Ascending aorta (tissue), 2 donors: ENCODE measurements at regions not wholly inside any gene's neighbourhood (a gene's known extent, or its start where the extent isn't known, plus 50 kb on each side); places are given as distances from the start of the nearest gene placed in this dataset.

ENCODE experiments used
- DNase-seq, 2 donors: peaks; one replicate each; pipeline ENCODE4 v3.0.0-alpha.2; 2019; ENCODE audit warnings: low spot score in 2 of 2
- H3K27ac ChIP-seq, 2 donors: fragments of 200-600 bp; sonication (generic); one replicate each; pipeline ENCODE4 v1.5.1; 2016 to 2017; ENCODE audit warnings: mild to moderate bottlenecking in 1 of 2
- H3K27me3 ChIP-seq: fragments of 200-600 bp; sonication (generic); one replicate; pipeline ENCODE4 v1.5.1; 2017
- H3K36me3 ChIP-seq, 2 donors: fragments of 200-600 bp; sonication (generic); one replicate each; pipeline ENCODE4 v1.5.1; 2016
- H3K4me1 ChIP-seq, 2 donors: fragments of 200-600 bp; sonication (generic); one replicate each; pipeline ENCODE4 v1.5.1; 2016 to 2017; ENCODE audit warnings: mild to moderate bottlenecking in 1 of 2
- H3K4me3 ChIP-seq, 2 donors: fragments of 200-600 bp; sonication (generic); one replicate each; pipeline ENCODE4 v1.5.1; 2016 to 2017; ENCODE audit warnings: mild to moderate bottlenecking in 1 of 2
- H3K9me3 ChIP-seq, 2 donors: fragments of 200-600 bp; sonication (generic); one replicate each; pipeline ENCODE4 v1.5.1; 2016
- CTCF ChIP-seq, 3 experiments: fragments of 200-600 bp in 2 of 3; fragments of 450-650 bp in 1 of 3; sonication (generic) in 2 of 3; IDR thresholded peaks; one replicate each; pipeline ENCODE4 v1.5.1; 2016 to 2019; ENCODE audit warnings: antibody characterized with exemption in 3 of 3, mild to moderate bottlenecking in 1 of 3, moderate library complexity in 1 of 3
- intact Hi-C: fragments of 100-400 bp; cut with DNase I; formaldehyde crosslinking; loops from one replicate; pipeline ENCODE4 v1.15.1; 2023

GRCh38 chr22:48083502-48083901 is 1321.1 kb downstream of the TBC1D22A start:
- intact Hi-C loops, result no loop called here
- H3K4me3 ChIP-seq, result no peak overlapping the region
- H3K9me3 ChIP-seq, result no peaks in the 10 kb centered on the region
- no peak for TF ChIP-seq CTCF (IDR thresholded peaks at IDR 0.05)
- H3K4me1 ChIP-seq, result no peaks in the 10 kb centered on the region
- no peak for DNase-seq
- no peaks in the 10 kb centered on the region for H3K36me3 ChIP-seq
- no peak overlapping the region for H3K27ac ChIP-seq
- H3K27me3 ChIP-seq, result no peaks in the 10 kb centered on the region

GRCh38 chr22:48082284-48082683 is 1319.8 kb downstream of the TBC1D22A start:
- H3K9me3 ChIP-seq, result no peaks in the 10 kb centered on the region

GRCh38 chr22:48081281-48081680 is 1318.8 kb downstream of the TBC1D22A start:
- no peak overlapping the region for H3K4me3 ChIP-seq
- no peaks in the 10 kb centered on the region for H3K27me3 ChIP-seq
- intact Hi-C loops, result no loop called here
- no peak for TF ChIP-seq CTCF (IDR thresholded peaks at IDR 0.05)
- no peaks in the 10 kb centered on the region for H3K9me3 ChIP-seq
- no peak overlapping the region for H3K27ac ChIP-seq
- DNase-seq, result no peak
- no peaks in the 10 kb centered on the region for H3K36me3 ChIP-seq
- H3K4me1 ChIP-seq, result no peaks in the 10 kb centered on the region

More at GRCh38 chr22:48082284-48082683, 1319.8 kb downstream of the TBC1D22A start:
- no peak for DNase-seq
- no peak for TF ChIP-seq CTCF (IDR thresholded peaks at IDR 0.05)
- intact Hi-C loops, result no loop called here
- Histone ChIP-seq H3K27me3 (no peaks in the 10 kb centered on the region), H3K4me1 (no peaks in the 10 kb centered on the region), H3K36me3 (no peaks in the 10 kb centered on the region), H3K4me3 (no peak overlapping the region), H3K27ac (no peak overlapping the region)

GRCh38 chr22:48080316-48081165 is 1318.1 kb downstream of the TBC1D22A start:
- no peak for DNase-seq
- Histone ChIP-seq H3K27me3 (no peaks in the 10 kb centered on the region), H3K4me3 (no peak overlapping the region), H3K36me3 (no peaks in the 10 kb centered on the region), H3K27ac (no peak overlapping the region), H3K4me1 (no peaks in the 10 kb centered on the region), H3K9me3 (no peaks in the 10 kb centered on the region)
- no peak for TF ChIP-seq CTCF (IDR thresholded peaks at IDR 0.05)
- intact Hi-C loops, result no loop called here

GRCh38 chr22:48079505-48080290 is 1317.2 kb downstream of the TBC1D22A start:
- H3K4me3 ChIP-seq, result no peak overlapping the region
- no peaks in the 10 kb centered on the region for H3K27me3 ChIP-seq
- no peaks in the 10 kb centered on the region for H3K9me3 ChIP-seq
- H3K27ac ChIP-seq, result no peak overlapping the region
- intact Hi-C loops, result no loop called here
- no peaks in the 10 kb centered on the region for H3K36me3 ChIP-seq
- no peak for TF ChIP-seq CTCF (IDR thresholded peaks at IDR 0.05)
- DNase-seq, result no peak
- no peaks in the 10 kb centered on the region for H3K4me1 ChIP-seq
